ENCODE measurements at regions not wholly inside any gene's neighbourhood (a gene's known extent, or its start where the extent isn't known, plus 50 kb on each side); places are given as distances from the start of the nearest gene placed in this dataset.

DNA sequence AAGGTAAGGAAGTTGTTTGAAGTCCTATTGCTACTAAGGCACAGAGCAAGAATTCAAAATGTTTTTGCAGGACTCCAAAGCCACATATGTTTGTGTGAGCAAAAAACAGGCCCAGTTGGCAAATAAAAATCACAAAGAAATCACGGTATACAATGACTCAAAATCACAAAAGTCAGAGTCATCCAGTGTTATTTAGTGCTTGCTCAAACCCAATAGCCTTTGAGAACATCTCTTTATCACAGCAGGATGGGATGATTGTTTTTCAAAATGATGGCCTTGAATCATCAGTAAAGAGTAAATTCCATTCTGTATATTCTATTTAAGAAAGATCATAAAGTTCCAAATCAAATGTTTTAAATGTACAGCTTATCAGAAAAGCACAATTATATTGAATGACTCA, 693.9 kb downstream of the REEP3 start:
- TF ChIP-seq, protein P1, sequence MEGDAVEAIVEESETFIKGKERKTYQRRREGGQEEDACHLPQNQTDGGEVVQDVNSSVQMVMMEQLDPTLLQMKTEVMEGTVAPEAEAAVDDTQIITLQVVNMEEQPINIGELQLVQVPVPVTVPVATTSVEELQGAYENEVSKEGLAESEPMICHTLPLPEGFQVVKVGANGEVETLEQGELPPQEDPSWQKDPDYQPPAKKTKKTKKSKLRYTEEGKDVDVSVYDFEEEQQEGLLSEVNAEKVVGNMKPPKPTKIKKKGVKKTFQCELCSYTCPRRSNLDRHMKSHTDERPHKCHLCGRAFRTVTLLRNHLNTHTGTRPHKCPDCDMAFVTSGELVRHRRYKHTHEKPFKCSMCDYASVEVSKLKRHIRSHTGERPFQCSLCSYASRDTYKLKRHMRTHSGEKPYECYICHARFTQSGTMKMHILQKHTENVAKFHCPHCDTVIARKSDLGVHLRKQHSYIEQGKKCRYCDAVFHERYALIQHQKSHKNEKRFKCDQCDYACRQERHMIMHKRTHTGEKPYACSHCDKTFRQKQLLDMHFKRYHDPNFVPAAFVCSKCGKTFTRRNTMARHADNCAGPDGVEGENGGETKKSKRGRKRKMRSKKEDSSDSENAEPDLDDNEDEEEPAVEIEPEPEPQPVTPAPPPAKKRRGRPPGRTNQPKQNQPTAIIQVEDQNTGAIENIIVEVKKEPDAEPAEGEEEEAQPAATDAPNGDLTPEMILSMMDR (IDR thresholded peaks at IDR 0.05) = no peak
- no peak for TF ChIP-seq POLR2A (IDR thresholded peaks at IDR 0.05)

Measured in esophagus squamous epithelium (tissue), 4 donors.